Gastroesophageal sphincter (tissue), 4 donors: ENCODE measurements at regions not wholly inside any gene's neighbourhood (a gene's known extent, or its start where the extent isn't known, plus 50 kb on each side); places are given as distances from the start of the nearest gene placed in this dataset.

Experiments
- ATAC-seq: fragments of 150-250 bp; one replicate; pipeline ENCODE4 v1.9.1; 2016; ENCODE audit warnings: mild to moderate bottlenecking, moderate library complexity
- H3K27ac ChIP-seq, 4 donors: fragments of 200-600 bp; sonication (generic) in 3 of 4; 1 replicate in 3 of 4; 2 replicates in 1 of 4; pipeline ENCODE4 v1.5.1; 2016 to 2019
- H3K27me3 ChIP-seq: fragments of 200-600 bp; sonication (generic); one replicate; pipeline ENCODE4 v1.5.1; 2019
- H3K36me3 ChIP-seq, 2 donors: fragments of 200-600 bp; sonication (generic); one replicate each; pipeline ENCODE4 v1.5.1; 2019; ENCODE audit warnings: control low read depth in 1 of 2
- H3K4me1 ChIP-seq, 3 donors: fragments of 200-600 bp; sonication (generic); 1 replicate in 2 of 3; 2 replicates in 1 of 3; pipeline ENCODE4 v1.5.1; 2016 to 2019; ENCODE audit warnings: control low read depth in 2 of 3
- H3K4me3 ChIP-seq, 2 donors: fragments of 200-600 bp; sonication (generic); one replicate each; pipeline ENCODE4 v1.5.1; 2019; ENCODE audit warnings: mild to moderate bottlenecking in 1 of 2, moderate library complexity in 1 of 2
- H3K9me3 ChIP-seq, 3 donors: fragments of 200-600 bp; sonication (generic); one replicate each; pipeline ENCODE4 v1.5.1; 2017 to 2019; ENCODE audit warnings: control low read depth in 2 of 3
- EP300 ChIP-seq: sonication (generic); formaldehyde crosslinking; IDR thresholded peaks from one replicate; pipeline ENCODE4 v1.6.1; 2017; ENCODE audit warnings: antibody characterized with exemption, mild to moderate bottlenecking
- POLR2A ChIP-seq, 2 donors: fragments of 450-650 bp; IDR thresholded peaks; one replicate each; pipeline ENCODE4 v1.6.1; 2017; ENCODE audit warnings: antibody characterized with exemption in 2 of 2, mild to moderate bottlenecking in 2 of 2, moderate library complexity in 1 of 2
- POLR2AphosphoS5 ChIP-seq: sonication (generic); formaldehyde crosslinking; IDR thresholded peaks from one replicate; pipeline ENCODE4 v1.6.1; 2017; ENCODE audit warnings: antibody characterized with exemption
- WGBS, 2 donors: methylation state at CpG; one replicate each; pipeline ENCODE4 v1.1.5; 2018; ENCODE audit warnings: low coverage in 1 of 2; 5-methylcytosine and 5-hydroxymethylcytosine counted together
- TF ChIP-seq, protein P1 (sequence below), 4 experiments: fragments of 200-600 bp in 2 of 4; fragments of 450-650 bp in 2 of 4; sonication (generic) in 1 of 4; IDR thresholded peaks; one replicate each; pipeline ENCODE4 v1.5.1; 2017 to 2019; ENCODE audit warnings: antibody characterized with exemption in 4 of 4, mild to moderate bottlenecking in 2 of 4, moderate library complexity in 2 of 4

DNA sequence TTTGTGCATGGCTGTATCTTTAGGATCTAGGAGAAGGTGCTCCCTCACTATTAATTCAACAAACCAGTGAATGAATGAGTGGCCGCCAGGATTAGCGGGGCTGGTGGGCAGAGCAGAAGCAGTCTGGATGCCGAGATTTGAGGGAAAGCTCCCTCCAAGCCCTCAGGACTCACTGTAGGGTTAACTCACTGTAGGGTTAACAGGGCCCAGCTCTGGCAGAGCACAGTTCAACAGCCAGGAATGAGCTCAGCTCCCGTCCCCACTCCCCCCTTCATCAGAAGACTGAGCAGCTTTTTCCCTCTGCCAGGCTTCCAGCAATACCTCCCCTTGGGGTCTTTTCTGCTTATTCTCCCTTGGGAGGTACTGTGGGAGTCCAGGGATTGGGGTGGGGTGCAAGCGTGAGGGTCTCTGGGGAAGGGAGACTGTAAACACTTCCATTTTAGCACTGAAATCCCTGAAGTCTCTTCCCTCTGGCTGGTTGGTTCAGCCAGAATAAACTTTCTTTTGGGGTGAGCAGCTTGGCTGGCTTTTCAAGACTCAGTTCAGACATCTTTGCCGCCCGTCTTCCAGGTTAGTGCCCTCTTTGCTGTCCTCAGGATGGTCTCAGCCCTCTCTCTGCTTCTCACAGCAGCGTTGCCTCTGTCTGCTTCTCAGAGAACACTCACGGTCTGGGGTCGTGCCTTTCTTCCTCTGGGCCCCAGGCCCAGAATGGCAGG, 53.7 kb upstream of the WSB1 start:
- Histone ChIP-seq H3K4me1 (peaks cover 10 to 40% (median 19%) of the 10 kb centered on the region in 3 donors), H3K36me3 (no peaks in the 10 kb centered on the region), H3K27me3 (no peaks in the 10 kb centered on the region), H3K4me3 (peak overlapping the region in 1 of 2 donors; percentile 7), H3K27ac (peak overlapping the region in 3 of 4 donors; percentile 12 to 52 (median 21)), H3K9me3 (no peaks in the 10 kb centered on the region)
- no peak for ATAC-seq
- WGBS, 2 donors, result 70% methylated on average over 4 of the region's 10 CpGs; no CpG with 5 or more reads in 1 of the 2 donors
- TF ChIP-seq POLR2A (IDR thresholded peaks at IDR 0.05) (no peak), EP300 (no peak), POLR2AphosphoS5 (no peak)
- TF ChIP-seq, protein P1, sequence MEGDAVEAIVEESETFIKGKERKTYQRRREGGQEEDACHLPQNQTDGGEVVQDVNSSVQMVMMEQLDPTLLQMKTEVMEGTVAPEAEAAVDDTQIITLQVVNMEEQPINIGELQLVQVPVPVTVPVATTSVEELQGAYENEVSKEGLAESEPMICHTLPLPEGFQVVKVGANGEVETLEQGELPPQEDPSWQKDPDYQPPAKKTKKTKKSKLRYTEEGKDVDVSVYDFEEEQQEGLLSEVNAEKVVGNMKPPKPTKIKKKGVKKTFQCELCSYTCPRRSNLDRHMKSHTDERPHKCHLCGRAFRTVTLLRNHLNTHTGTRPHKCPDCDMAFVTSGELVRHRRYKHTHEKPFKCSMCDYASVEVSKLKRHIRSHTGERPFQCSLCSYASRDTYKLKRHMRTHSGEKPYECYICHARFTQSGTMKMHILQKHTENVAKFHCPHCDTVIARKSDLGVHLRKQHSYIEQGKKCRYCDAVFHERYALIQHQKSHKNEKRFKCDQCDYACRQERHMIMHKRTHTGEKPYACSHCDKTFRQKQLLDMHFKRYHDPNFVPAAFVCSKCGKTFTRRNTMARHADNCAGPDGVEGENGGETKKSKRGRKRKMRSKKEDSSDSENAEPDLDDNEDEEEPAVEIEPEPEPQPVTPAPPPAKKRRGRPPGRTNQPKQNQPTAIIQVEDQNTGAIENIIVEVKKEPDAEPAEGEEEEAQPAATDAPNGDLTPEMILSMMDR (IDR thresholded peaks at IDR 0.05), result no peak

DNA sequence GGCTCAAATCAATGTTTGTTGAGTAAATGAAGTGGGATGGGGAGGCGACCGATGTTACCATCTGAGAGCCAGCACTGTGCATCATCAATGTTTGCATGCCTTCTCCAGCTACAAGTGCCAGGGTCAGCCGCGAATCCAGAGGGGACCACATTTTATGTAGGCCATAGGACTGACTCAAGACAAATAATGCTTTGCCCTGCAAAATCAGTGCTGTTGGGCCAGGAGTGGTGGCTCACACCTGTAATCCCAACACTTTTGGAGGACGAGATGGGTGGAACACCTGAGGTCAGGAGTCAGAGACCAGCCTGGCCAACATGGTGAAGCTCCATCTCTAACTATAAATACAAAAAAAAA, 53.1 kb upstream of the WSB1 start:
- Histone ChIP-seq H3K27me3 (no peaks in the 10 kb centered on the region), H3K36me3 (no peaks in the 10 kb centered on the region), H3K9me3 (no peaks in the 10 kb centered on the region), H3K4me1 (peaks cover 15 to 46% (median 24%) of the 10 kb centered on the region in 3 donors), H3K4me3 (peak overlapping the region in 1 of 2 donors; percentile 7), H3K27ac (peak overlapping the region in 3 of 4 donors; percentile 12 to 52 (median 21))
- WGBS, 2 donors, result 83% methylated on average over 1 of the region's 5 CpGs; no CpG with 5 or more reads in 1 of the 2 donors
- TF ChIP-seq POLR2A (IDR thresholded peaks at IDR 0.05) (no peak), POLR2AphosphoS5 (no peak), EP300 (no peak)
- TF ChIP-seq, protein P1 (IDR thresholded peaks at IDR 0.05), result no peak
- no peak for ATAC-seq

DNA sequence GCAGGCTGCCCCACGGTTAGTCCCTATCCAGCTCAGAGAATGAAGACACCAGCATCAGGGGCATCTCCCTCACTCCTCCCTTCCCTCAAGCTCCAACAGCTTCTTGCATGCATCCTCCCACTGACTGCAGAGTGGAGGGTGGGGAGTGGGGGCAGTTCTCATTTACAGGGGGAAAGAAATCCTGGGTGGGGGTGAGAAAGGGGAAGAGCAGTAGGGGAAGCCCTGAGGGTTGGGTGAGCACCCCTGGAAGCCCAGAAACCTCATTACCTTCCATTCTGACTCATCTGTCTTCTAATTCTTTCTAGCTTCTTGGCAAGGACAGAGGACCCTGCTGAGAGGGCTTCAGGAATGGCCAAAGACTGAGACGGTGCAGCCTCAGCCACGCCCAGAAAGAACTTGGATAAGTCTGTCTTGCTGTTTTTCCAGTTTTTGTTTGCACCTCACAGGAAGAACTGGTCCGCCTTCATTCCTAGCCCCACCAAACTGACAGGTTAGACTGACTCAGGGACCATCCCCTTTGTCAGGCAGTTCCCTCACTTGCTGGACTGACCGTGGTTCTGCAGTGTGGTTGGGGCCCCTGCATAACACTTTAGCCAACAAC, 52.5 kb upstream of the WSB1 start:
- Histone ChIP-seq H3K36me3 (no peaks in the 10 kb centered on the region), H3K4me1 (peaks cover 16 to 52% (median 26%) of the 10 kb centered on the region in 3 donors), H3K4me3 (no peak overlapping the region), H3K27me3 (no peaks in the 10 kb centered on the region), H3K27ac (peak overlapping the region in 1 of 4 donors; percentile 52), H3K9me3 (no peaks in the 10 kb centered on the region)
- 62 to 65% methylated on average over 4 to 5 of the region's 5 CpGs for WGBS, 2 donors
- no peak for ATAC-seq
- no peak for TF ChIP-seq EP300
- TF ChIP-seq POLR2AphosphoS5, result no peak
- TF ChIP-seq, protein P1 (IDR thresholded peaks at IDR 0.05), result no peak
- TF ChIP-seq POLR2A (IDR thresholded peaks at IDR 0.05), result no peak

DNA sequence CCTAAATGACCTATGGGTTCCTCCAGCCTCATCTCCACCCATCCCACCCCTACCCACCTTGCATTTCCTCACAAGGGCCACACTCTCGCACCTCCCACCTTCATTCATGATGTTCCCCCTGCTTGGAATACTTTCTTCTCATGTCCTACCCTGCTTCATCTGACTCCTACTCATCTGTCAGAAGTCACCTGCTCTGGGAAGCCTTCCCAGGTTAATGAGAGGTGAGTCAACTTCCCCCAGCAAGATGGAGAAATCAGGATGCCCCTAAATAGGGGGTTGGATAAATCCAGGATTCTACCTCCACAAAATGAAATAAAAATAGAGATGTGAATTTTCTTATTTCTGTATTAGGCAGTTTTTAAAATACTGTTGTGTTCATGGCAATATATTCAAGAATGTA, 51.0 kb upstream of the WSB1 start:
- no peak for ATAC-seq
- Histone ChIP-seq H3K36me3 (no peaks in the 10 kb centered on the region), H3K4me3 (no peak overlapping the region), H3K9me3 (no peaks in the 10 kb centered on the region), H3K27ac (peak overlapping the region in 2 of 4 donors; percentile 44 to 52), H3K4me1 (peaks cover 28 to 62% (median 38%) of the 10 kb centered on the region in 3 donors), H3K27me3 (no peaks in the 10 kb centered on the region)
- 80 to 83% methylated on average over 1 of the region's 1 CpG for WGBS, 2 donors
- TF ChIP-seq POLR2A (IDR thresholded peaks at IDR 0.05) (no peak), EP300 (no peak)

DNA sequence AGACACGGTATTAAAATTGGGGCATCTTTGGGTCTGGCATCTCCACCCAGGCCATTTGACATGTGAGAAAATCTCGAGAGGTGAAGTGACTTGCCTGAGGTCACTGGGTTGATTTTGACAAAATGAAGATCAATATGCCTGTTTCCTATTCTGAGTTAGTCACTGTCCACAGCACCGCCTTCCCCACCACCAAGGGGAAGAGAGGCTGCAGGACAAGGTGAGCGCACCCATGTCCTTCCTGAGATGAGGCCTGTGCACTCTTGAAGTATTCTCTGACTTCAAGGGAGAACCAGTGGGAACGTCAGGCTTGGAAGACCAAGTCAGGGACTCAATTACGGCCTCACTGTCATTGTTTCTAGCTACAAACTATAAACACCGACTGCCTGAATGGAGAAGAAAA, 49.9 kb upstream of the WSB1 start:
- no peaks in the 10 kb centered on the region for H3K36me3 ChIP-seq
- 84 to 93% methylated on average over 2 to 5 of the region's 7 CpGs for WGBS, 2 donors
- no peak for TF ChIP-seq POLR2AphosphoS5
- TF ChIP-seq POLR2A (IDR thresholded peaks at IDR 0.05), result no peak
- TF ChIP-seq, protein P1 (IDR thresholded peaks at IDR 0.05), result no peak
- TF ChIP-seq EP300, result no peak
- H3K4me1 ChIP-seq, result peaks cover 30 to 64% (median 38%) of the 10 kb centered on the region in 3 donors
- ATAC-seq, result no peak
- no peaks in the 10 kb centered on the region for H3K27me3 ChIP-seq
- H3K4me3 ChIP-seq, result no peak overlapping the region
- peak overlapping the region; percentile 86 to 97 (median 88) for H3K27ac ChIP-seq
- H3K9me3 ChIP-seq, result no peaks in the 10 kb centered on the region
